Vagina (tissue), 2 donors: ENCODE measurements at regions not wholly inside any gene's neighbourhood (a gene's known extent, or its start where the extent isn't known, plus 50 kb on each side); places are given as distances from the start of the nearest gene placed in this dataset.

Experiments used
- DNase-seq, 2 donors: peaks; one replicate each; pipeline ENCODE4 v3.0.0-alpha.2; 2017; ENCODE audit errors: extremely low spot score in 2 of 2
- H3K27ac ChIP-seq: fragments of 200-600 bp; sonication (generic); one replicate; pipeline ENCODE4 v1.5.1; 2019
- H3K27me3 ChIP-seq: fragments of 200-600 bp; sonication (generic); one replicate; pipeline ENCODE4 v1.5.1; 2019
- H3K36me3 ChIP-seq, 2 donors: fragments of 200-600 bp; sonication (generic); one replicate each; pipeline ENCODE4 v1.5.1; 2017 to 2019
- H3K4me1 ChIP-seq: fragments of 200-600 bp; sonication (generic); one replicate; pipeline ENCODE4 v1.5.1; 2019
- H3K4me3 ChIP-seq, 2 donors: fragments of 200-600 bp; sonication (generic); 1 replicate in 1 of 2; 2 replicates in 1 of 2; pipeline ENCODE4 v1.5.1; 2016 to 2019
- H3K9me3 ChIP-seq: fragments of 200-600 bp; sonication (generic); one replicate; pipeline ENCODE4 v1.5.1; 2019
- POLR2A ChIP-seq, 2 donors: fragments of 450-650 bp; IDR thresholded peaks; one replicate each; pipeline ENCODE4 v1.6.1; 2017; ENCODE audit warnings: antibody characterized with exemption in 2 of 2, mild to moderate bottlenecking in 2 of 2, moderate library complexity in 2 of 2
- POLR2AphosphoS5 ChIP-seq, 2 donors: sonication (generic); formaldehyde crosslinking; IDR thresholded peaks; one replicate each; pipeline ENCODE4 v1.9.0; 2017; ENCODE audit warnings: antibody characterized with exemption in 2 of 2, mild to moderate bottlenecking in 2 of 2, low read depth in 1 of 2; ENCODE audit not compliant: insufficient read depth in 1 of 2
- intact Hi-C: fragments of 100-400 bp; cut with DNase I; formaldehyde crosslinking; loops from one replicate; pipeline ENCODE4 v1.15.1; 2023
- TF ChIP-seq, protein P1 (sequence below), 3 experiments: fragments of 450-650 bp in 2 of 3; fragments of 200-600 bp in 1 of 3; sonication (generic) in 1 of 3; IDR thresholded peaks; one replicate each; pipeline ENCODE4 v1.5.1; 2017 to 2019; ENCODE audit warnings: antibody characterized with exemption in 3 of 3, mild to moderate bottlenecking in 2 of 3, moderate library complexity in 2 of 3

GRCh38 chrX:42930951-42931350 is 153.0 kb upstream of the PPP1R2C start:
- TF ChIP-seq, protein P1, sequence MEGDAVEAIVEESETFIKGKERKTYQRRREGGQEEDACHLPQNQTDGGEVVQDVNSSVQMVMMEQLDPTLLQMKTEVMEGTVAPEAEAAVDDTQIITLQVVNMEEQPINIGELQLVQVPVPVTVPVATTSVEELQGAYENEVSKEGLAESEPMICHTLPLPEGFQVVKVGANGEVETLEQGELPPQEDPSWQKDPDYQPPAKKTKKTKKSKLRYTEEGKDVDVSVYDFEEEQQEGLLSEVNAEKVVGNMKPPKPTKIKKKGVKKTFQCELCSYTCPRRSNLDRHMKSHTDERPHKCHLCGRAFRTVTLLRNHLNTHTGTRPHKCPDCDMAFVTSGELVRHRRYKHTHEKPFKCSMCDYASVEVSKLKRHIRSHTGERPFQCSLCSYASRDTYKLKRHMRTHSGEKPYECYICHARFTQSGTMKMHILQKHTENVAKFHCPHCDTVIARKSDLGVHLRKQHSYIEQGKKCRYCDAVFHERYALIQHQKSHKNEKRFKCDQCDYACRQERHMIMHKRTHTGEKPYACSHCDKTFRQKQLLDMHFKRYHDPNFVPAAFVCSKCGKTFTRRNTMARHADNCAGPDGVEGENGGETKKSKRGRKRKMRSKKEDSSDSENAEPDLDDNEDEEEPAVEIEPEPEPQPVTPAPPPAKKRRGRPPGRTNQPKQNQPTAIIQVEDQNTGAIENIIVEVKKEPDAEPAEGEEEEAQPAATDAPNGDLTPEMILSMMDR (IDR thresholded peaks at IDR 0.05), result no peak
- no peak for TF ChIP-seq POLR2A (IDR thresholded peaks at IDR 0.05)
- no peak for TF ChIP-seq POLR2AphosphoS5 (IDR thresholded peaks at IDR 0.05; ENCODE audit: insufficient read depth in 1 of 2, low read depth in 1 of 2)
- no peak for DNase-seq
- H3K9me3 ChIP-seq, result no peaks in the 10 kb centered on the region
- no peak overlapping the region for H3K4me3 ChIP-seq
- no peaks in the 10 kb centered on the region for H3K4me1 ChIP-seq
- intact Hi-C loops, result no loop called here
- no peaks in the 10 kb centered on the region for H3K27me3 ChIP-seq
- no peaks in the 10 kb centered on the region for H3K36me3 ChIP-seq
- no peak overlapping the region for H3K27ac ChIP-seq

GRCh38 chrX:42933187-42933586 is 155.2 kb upstream of the PPP1R2C start:
- intact Hi-C loops, result no loop called here
- TF ChIP-seq POLR2AphosphoS5 (IDR thresholded peaks at IDR 0.05; ENCODE audit: insufficient read depth in 1 of 2, low read depth in 1 of 2) (no peak), POLR2A (IDR thresholded peaks at IDR 0.05) (no peak)
- TF ChIP-seq, protein P1 (IDR thresholded peaks at IDR 0.05), result no peak
- H3K4me1 ChIP-seq, result no peaks in the 10 kb centered on the region
- H3K27me3 ChIP-seq, result no peaks in the 10 kb centered on the region
- no peak for DNase-seq
- H3K36me3 ChIP-seq, result no peaks in the 10 kb centered on the region
- no peak overlapping the region for H3K4me3 ChIP-seq
- H3K27ac ChIP-seq, result no peak overlapping the region
- no peaks in the 10 kb centered on the region for H3K9me3 ChIP-seq

DNA sequence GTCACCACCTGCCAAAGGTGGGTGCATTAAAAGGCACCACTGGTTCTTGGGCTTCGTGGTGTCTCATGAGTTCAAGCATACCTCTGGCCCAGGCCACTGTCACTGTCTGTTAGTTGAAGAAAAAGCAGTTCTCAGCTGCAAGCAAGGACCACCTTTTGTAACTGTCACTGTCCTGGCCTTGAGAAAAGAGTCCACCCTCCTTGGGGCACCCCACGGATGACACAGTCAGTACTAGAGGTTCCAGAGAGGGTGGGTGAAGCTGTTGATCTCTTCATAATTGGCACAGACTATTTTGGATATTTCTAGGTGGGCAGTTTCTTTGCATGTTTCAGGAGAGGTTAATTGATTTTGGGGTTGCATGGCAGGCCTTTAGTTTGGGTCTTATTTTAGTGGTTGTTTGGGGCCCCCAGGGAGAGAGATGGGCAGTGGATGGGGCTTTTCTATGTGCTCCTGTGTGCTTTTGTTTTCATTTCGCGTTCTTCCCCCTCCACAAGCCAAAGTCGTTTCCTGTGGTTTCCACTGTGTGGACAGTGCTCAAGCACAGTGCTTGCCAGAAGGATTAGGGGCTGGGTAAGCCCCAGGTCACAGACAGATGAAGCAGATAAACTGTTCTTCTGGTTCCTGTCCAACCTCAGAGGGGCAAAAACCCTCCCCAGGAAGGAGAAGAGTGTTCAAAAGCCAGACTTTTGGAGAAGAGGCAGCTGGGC is 156.2 kb upstream of the PPP1R2C start:
- intact Hi-C loops, result no loop called here
- TF ChIP-seq POLR2AphosphoS5 (IDR thresholded peaks at IDR 0.05; ENCODE audit: insufficient read depth in 1 of 2, low read depth in 1 of 2) (no peak), POLR2A (IDR thresholded peaks at IDR 0.05) (no peak)
- Histone ChIP-seq H3K36me3 (no peaks in the 10 kb centered on the region), H3K4me3 (no peak overlapping the region), H3K4me1 (no peaks in the 10 kb centered on the region), H3K9me3 (no peaks in the 10 kb centered on the region), H3K27me3 (no peaks in the 10 kb centered on the region), H3K27ac (no peak overlapping the region)
- DNase-seq, result no peak

GRCh38 chrX:42941671-42942070 is 163.7 kb upstream of the PPP1R2C start:
- H3K9me3 ChIP-seq, result no peaks in the 10 kb centered on the region
- H3K4me1 ChIP-seq, result no peaks in the 10 kb centered on the region
- TF ChIP-seq, protein P1 (IDR thresholded peaks at IDR 0.05), result no peak
- TF ChIP-seq POLR2A (IDR thresholded peaks at IDR 0.05) (no peak), POLR2AphosphoS5 (IDR thresholded peaks at IDR 0.05; ENCODE audit: insufficient read depth in 1 of 2, low read depth in 1 of 2) (no peak)
- H3K27ac ChIP-seq, result no peak overlapping the region
- H3K27me3 ChIP-seq, result no peaks in the 10 kb centered on the region
- DNase-seq, result no peak
- no peak overlapping the region for H3K4me3 ChIP-seq
- H3K36me3 ChIP-seq, result no peaks in the 10 kb centered on the region
- intact Hi-C loops, result no loop called here

DNA sequence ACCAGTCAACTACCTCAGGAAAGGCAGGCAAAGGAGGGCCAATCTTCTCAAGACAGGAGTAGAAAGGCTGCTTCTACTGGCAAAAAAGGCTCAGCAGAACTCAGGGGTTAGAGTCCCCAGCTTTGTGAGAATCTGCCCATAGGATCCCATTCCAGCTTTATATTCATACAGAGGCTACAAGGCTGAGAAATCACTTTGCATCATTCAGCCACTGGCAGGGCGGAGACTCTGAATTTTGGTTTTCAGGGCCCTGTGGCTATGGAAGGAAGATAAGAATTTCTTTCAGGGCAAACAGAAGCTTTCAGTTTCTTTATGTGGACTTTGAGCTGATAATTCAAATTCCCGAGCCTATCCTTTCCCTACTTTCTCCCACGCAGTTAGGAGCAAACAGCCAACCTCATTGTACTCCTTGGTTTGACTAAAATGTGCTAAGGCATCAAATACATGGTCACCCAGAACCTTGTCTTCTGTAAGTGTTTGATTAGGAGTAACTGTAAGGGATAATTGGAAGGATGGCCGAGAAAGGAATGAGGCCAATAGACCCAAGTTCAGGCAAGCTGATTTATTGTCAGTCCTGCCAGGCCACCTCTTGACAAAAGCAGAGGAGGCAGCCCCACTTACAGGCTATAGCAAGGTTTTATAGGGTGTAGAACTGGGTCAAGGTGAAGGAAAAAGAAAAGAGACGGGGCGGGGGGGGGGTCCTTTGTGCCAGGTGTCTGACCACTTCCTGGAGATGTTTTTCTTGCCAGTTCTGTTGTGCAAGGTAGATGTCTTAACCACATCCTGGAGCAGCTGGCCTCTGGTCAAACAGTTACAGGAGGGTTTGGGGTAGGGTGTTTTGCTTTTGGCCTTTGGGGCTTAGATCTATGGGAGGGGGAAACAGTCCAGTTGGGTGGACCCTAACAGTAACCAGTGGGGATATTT is 165.3 kb upstream of the PPP1R2C start:
- no peak for DNase-seq
- intact Hi-C loops, result no loop called here
- no peak overlapping the region for H3K27ac ChIP-seq
- H3K4me1 ChIP-seq, result no peaks in the 10 kb centered on the region
- H3K9me3 ChIP-seq, result no peaks in the 10 kb centered on the region
- H3K4me3 ChIP-seq, result no peak overlapping the region
- TF ChIP-seq POLR2AphosphoS5 (IDR thresholded peaks at IDR 0.05; ENCODE audit: insufficient read depth in 1 of 2, low read depth in 1 of 2) (no peak), POLR2A (IDR thresholded peaks at IDR 0.05) (no peak)
- TF ChIP-seq, protein P1 (IDR thresholded peaks at IDR 0.05), result no peak
- H3K36me3 ChIP-seq, result no peaks in the 10 kb centered on the region
- no peaks in the 10 kb centered on the region for H3K27me3 ChIP-seq
